Gastrocnemius medialis (tissue), 4 donors: ENCODE measurements at regions not wholly inside any gene's neighbourhood (a gene's known extent, or its start where the extent isn't known, plus 50 kb on each side); places are given as distances from the start of the nearest gene placed in this dataset.

ENCODE experiments used
- CTCF ChIP-seq, 5 experiments: fragments of 450-650 bp in 3 of 5; fragments of 200-600 bp in 2 of 5; sonication (generic) in 2 of 5; IDR thresholded peaks in 4 of 5; conservative IDR thresholded peaks in 1 of 5; 1 replicate in 4 of 5; 2 replicates in 1 of 5; pipeline ENCODE4 v1.5.1; 2016 to 2019; ENCODE audit warnings: antibody characterized with exemption in 5 of 5, mild to moderate bottlenecking in 3 of 5, moderate library complexity in 3 of 5
- POLR2A ChIP-seq, 2 donors: fragments of 450-650 bp; IDR thresholded peaks; one replicate each; pipeline ENCODE4 v1.6.1; 2017; ENCODE audit warnings: antibody characterized with exemption in 2 of 2, mild to moderate bottlenecking in 2 of 2, moderate library complexity in 2 of 2

- TF ChIP-seq CTCF (IDR thresholded peaks at IDR 0.05 in 4 of 5, conservative IDR thresholded peaks at IDR 0.05 in 1 of 5) (no peak), POLR2A (IDR thresholded peaks at IDR 0.05) (no peak)
Measured at GRCh38 chr18:30457156-30457555, 585.4 kb downstream of the DSC3 start.
